GM20000 (cell line): ENCODE measurements at regions not wholly inside any gene's neighbourhood (a gene's known extent, or its start where the extent isn't known, plus 50 kb on each side); places are given as distances from the start of the nearest gene placed in this dataset.

Experiments
- DNase-seq: peaks from one replicate; pipeline ENCODE4 v3.0.0; 2012; ENCODE audit warnings: low spot score
- TF ChIP-seq, protein P1 (sequence below): IDR thresholded peaks from 2 replicates; pipeline ENCODE4 v1.5.1; 2012; ENCODE audit warnings: mild to moderate bottlenecking, control low read depth; ENCODE audit errors: extremely low read depth, missing control alignments

- TF ChIP-seq, protein P1, sequence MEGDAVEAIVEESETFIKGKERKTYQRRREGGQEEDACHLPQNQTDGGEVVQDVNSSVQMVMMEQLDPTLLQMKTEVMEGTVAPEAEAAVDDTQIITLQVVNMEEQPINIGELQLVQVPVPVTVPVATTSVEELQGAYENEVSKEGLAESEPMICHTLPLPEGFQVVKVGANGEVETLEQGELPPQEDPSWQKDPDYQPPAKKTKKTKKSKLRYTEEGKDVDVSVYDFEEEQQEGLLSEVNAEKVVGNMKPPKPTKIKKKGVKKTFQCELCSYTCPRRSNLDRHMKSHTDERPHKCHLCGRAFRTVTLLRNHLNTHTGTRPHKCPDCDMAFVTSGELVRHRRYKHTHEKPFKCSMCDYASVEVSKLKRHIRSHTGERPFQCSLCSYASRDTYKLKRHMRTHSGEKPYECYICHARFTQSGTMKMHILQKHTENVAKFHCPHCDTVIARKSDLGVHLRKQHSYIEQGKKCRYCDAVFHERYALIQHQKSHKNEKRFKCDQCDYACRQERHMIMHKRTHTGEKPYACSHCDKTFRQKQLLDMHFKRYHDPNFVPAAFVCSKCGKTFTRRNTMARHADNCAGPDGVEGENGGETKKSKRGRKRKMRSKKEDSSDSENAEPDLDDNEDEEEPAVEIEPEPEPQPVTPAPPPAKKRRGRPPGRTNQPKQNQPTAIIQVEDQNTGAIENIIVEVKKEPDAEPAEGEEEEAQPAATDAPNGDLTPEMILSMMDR = no peak
- no peak for DNase-seq
Measured at GRCh38 chr11:37134637-37135036, 536.6 kb upstream of the RAG2 start.

- TF ChIP-seq, protein P1 = no peak
Measured at GRCh38 chr11:37124384-37124783, 526.3 kb upstream of the RAG2 start.

DNA sequence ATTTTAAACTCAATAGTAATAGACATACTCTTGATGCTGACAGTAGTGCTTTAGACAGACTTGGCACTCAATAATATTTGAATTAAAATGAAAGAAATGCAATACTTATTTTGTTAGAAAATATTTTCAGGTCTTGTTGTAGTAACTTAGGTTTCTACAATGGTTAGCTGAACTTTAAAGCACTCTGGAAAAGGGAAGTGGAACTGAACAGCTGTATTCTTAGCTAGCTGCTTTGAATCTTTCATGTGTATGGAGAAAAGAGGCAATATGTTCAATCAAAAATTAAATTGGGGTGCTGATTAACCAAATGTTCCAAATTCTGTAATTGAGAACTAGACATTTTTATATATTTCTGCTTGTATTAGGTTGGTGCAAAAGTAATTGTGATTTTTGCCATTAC, 517.9 kb upstream of the RAG2 start:
- TF ChIP-seq, protein P1 = no peak
- DNase-seq = peak; percentile 2

More at GRCh38 chr11:37124384-37124783, 526.3 kb upstream of the RAG2 start:
- no peak for DNase-seq

DNA sequence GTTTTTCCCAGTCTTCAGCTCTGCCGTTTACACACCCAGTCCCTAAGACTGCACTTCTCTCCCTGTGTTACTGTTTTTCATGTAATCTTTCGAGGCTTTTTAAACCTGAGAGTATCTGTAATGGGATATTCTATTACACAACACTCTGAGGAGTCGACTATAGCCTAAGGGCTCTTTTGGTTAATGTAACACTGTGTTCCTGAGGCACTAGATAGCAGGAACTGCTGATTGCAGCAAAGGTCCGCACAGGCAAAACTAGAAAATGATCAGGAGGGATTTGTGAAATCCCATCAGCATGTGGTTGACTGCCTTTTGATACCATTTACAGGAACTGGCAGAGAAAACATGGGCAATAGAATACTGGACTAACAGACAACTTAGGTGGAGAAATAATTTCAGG, 512.3 kb upstream of the RAG2 start:
- TF ChIP-seq, protein P1 = no peak
- no peak for DNase-seq

DNA sequence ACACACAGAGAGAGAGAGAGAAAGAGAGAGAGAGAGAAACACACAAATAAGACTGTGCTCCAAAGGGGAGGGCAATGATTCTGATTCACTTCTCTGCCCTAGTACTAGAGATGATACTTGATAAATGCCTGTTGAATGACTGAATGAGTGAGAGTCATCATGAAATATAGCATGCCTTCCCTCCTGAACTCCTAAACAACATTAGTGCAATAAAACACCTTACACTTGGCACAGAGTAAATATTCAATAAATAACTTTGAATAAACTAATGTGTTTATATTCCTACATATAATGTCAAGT, 511.2 kb upstream of the RAG2 start:
- TF ChIP-seq, protein P1 = no peak
- no peak for DNase-seq

- TF ChIP-seq, protein P1 = no peak
- DNase-seq = no peak
Measured at GRCh38 chr11:37108436-37109285, 510.6 kb upstream of the RAG2 start.

DNA sequence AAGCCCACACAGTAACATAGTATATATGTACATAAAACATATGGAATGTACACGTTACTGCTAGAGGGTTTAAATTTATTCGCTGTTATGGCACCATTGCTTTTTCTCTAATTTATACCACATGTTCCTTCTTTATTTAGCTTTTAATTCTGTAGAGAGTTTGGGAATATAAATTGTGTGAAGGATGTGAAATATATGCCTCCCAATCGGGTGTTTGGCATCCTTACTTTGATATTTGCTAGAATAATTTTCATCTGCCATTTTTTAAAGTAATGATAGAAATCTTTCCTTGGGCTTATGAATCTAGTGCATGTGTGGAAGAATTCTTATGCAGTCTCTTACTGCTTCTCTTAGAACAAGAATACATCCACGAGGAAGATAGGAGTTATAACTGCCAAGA, 509.8 kb upstream of the RAG2 start:
- no peak for DNase-seq
- TF ChIP-seq, protein P1 = no peak
